ENCODE measurements at regions not wholly inside any gene's neighbourhood (a gene's known extent, or its start where the extent isn't known, plus 50 kb on each side); places are given as distances from the start of the nearest gene placed in this dataset.

GRCh38 chr2:235126768-235127167 is 175.0 kb downstream of the SH3BP4 start:
- TF ChIP-seq, protein P1, sequence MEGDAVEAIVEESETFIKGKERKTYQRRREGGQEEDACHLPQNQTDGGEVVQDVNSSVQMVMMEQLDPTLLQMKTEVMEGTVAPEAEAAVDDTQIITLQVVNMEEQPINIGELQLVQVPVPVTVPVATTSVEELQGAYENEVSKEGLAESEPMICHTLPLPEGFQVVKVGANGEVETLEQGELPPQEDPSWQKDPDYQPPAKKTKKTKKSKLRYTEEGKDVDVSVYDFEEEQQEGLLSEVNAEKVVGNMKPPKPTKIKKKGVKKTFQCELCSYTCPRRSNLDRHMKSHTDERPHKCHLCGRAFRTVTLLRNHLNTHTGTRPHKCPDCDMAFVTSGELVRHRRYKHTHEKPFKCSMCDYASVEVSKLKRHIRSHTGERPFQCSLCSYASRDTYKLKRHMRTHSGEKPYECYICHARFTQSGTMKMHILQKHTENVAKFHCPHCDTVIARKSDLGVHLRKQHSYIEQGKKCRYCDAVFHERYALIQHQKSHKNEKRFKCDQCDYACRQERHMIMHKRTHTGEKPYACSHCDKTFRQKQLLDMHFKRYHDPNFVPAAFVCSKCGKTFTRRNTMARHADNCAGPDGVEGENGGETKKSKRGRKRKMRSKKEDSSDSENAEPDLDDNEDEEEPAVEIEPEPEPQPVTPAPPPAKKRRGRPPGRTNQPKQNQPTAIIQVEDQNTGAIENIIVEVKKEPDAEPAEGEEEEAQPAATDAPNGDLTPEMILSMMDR (IDR thresholded peaks at IDR 0.05; ENCODE audit: low read depth, low read length, poor library complexity, severe bottlenecking): no peak
- no peak for TF ChIP-seq EZH2phosphoT487 (IDR thresholded peaks at IDR 0.05; ENCODE audit: borderline replicate concordance, low read length)

Data from DOHH2 (cell line).